HFFc6 (cell line): ENCODE measurements at regions not wholly inside any gene's neighbourhood (a gene's known extent, or its start where the extent isn't known, plus 50 kb on each side); places are given as distances from the start of the nearest gene placed in this dataset.

ENCODE experiments used
- DNase-seq: peaks from one replicate; pipeline ENCODE4 v3.0.0-alpha.2; 2018
- H3K27ac Mint-ChIP-seq: 2 replicates; pipeline ENCODE4 v1.8.0; 2020; ENCODE audit warnings: mild to moderate bottlenecking, mixed read lengths
- H3K27me3 Mint-ChIP-seq: 2 replicates; pipeline ENCODE4 v1.8.0; 2021; ENCODE audit warnings: mild to moderate bottlenecking, moderate library complexity, mixed read lengths; ENCODE audit not compliant: insufficient read depth
- H3K36me3 Mint-ChIP-seq: 2 replicates; pipeline ENCODE4 v1.8.0; 2021; ENCODE audit warnings: low read depth, mixed read lengths
- H3K4me1 Mint-ChIP-seq: 2 replicates; pipeline ENCODE4 v1.8.0; 2020; ENCODE audit warnings: low read depth, mixed read lengths
- H3K4me3 Mint-ChIP-seq: 2 replicates; pipeline ENCODE4 v1.8.0; 2020; ENCODE audit warnings: mild to moderate bottlenecking, moderate library complexity, mixed read lengths
- H3K9me3 Mint-ChIP-seq: 2 replicates; pipeline ENCODE4 v1.8.0; 2020; ENCODE audit warnings: mild to moderate bottlenecking, mixed read lengths
- CTCF ChIP-seq: fragments of 200-600 bp; sonication (generic); IDR thresholded peaks from 2 replicates; pipeline ENCODE4 v1.5.0; 2021; ENCODE audit warnings: antibody characterized with exemption, mild to moderate bottlenecking

GRCh38 chr12:31210104-31210503 lies 115.8 kb downstream of the SINHCAF start:
- H3K27me3 Mint-ChIP-seq: peaks cover 4% of the 10 kb centered on the region; the same call in 1 of the 2 replicates
- no peaks in the 10 kb centered on the region for H3K36me3 Mint-ChIP-seq
- H3K4me1 Mint-ChIP-seq: no peaks in the 10 kb centered on the region
- TF ChIP-seq CTCF: no peak
- no peak for DNase-seq
- H3K9me3 Mint-ChIP-seq: no peaks in the 10 kb centered on the region
- H3K27ac Mint-ChIP-seq: no peak overlapping the region
- H3K4me3 Mint-ChIP-seq: no peak overlapping the region

GRCh38 chr12:31210541-31210940 lies 115.4 kb downstream of the SINHCAF start:
- no peak for TF ChIP-seq CTCF
- Mint-ChIP-seq H3K4me3 (no peak overlapping the region), H3K27ac (no peak overlapping the region), H3K36me3 (no peaks in the 10 kb centered on the region), H3K9me3 (no peaks in the 10 kb centered on the region), H3K4me1 (no peaks in the 10 kb centered on the region), H3K27me3 (peaks cover 4% of the 10 kb centered on the region; the same call in 1 of the 2 replicates)
- no peak for DNase-seq

- Mint-ChIP-seq H3K9me3 (no peaks in the 10 kb centered on the region), H3K4me3 (no peak overlapping the region), H3K4me1 (no peaks in the 10 kb centered on the region), H3K27me3 (peaks cover 26% of the 10 kb centered on the region), H3K36me3 (no peaks in the 10 kb centered on the region), H3K27ac (no peak overlapping the region)
- no peak for DNase-seq
- TF ChIP-seq CTCF: no peak
Observed at GRCh38 chr12:31214626-31215517, 111.1 kb downstream of the SINHCAF start.

- H3K27ac Mint-ChIP-seq: no peak overlapping the region
- no peak overlapping the region for H3K4me3 Mint-ChIP-seq
- no peaks in the 10 kb centered on the region for H3K36me3 Mint-ChIP-seq
- DNase-seq: no peak
- TF ChIP-seq CTCF: no peak
- H3K27me3 Mint-ChIP-seq: peaks cover 29% of the 10 kb centered on the region
- no peaks in the 10 kb centered on the region for H3K9me3 Mint-ChIP-seq
- H3K4me1 Mint-ChIP-seq: no peaks in the 10 kb centered on the region
Observed at GRCh38 chr12:31215518-31216232, 110.3 kb downstream of the SINHCAF start.

- no peaks in the 10 kb centered on the region for H3K9me3 Mint-ChIP-seq
- no peak overlapping the region for H3K27ac Mint-ChIP-seq
- DNase-seq: no peak
- no peaks in the 10 kb centered on the region for H3K4me1 Mint-ChIP-seq
- H3K27me3 Mint-ChIP-seq: peaks cover 33% of the 10 kb centered on the region
- no peak overlapping the region for H3K4me3 Mint-ChIP-seq
- no peak for TF ChIP-seq CTCF
- no peaks in the 10 kb centered on the region for H3K36me3 Mint-ChIP-seq
Observed at GRCh38 chr12:31216479-31216878, 109.5 kb downstream of the SINHCAF start.
